Skeletal muscle cell (primary cell): ENCODE measurements at regions not wholly inside any gene's neighbourhood (a gene's known extent, or its start where the extent isn't known, plus 50 kb on each side); places are given as distances from the start of the nearest gene placed in this dataset.

Experiments
- DNase-seq: peaks from one replicate; pipeline ENCODE4 v3.0.0-alpha.2; 2010; ENCODE audit warnings: low read depth
- H3K4me3 ChIP-seq: 2 replicates; pipeline ENCODE4 v1.5.1; 2011; ENCODE audit warnings: low read depth, mild to moderate bottlenecking, control low read depth, low read length, moderate library complexity

GRCh38 chr3:197356275-197356674 lies 57.9 kb upstream of the DLG1 start:
- H3K4me3 ChIP-seq = no peak overlapping the region
- no peak for DNase-seq

- no peak overlapping the region for H3K4me3 ChIP-seq
- DNase-seq = no peak
Observed at GRCh38 chr3:197355713-197356112, 57.3 kb upstream of the DLG1 start.

GRCh38 chr3:197354568-197355001 lies 56.2 kb upstream of the DLG1 start:
- no peak for DNase-seq
- H3K4me3 ChIP-seq = peak overlapping the region; percentile 18

DNA sequence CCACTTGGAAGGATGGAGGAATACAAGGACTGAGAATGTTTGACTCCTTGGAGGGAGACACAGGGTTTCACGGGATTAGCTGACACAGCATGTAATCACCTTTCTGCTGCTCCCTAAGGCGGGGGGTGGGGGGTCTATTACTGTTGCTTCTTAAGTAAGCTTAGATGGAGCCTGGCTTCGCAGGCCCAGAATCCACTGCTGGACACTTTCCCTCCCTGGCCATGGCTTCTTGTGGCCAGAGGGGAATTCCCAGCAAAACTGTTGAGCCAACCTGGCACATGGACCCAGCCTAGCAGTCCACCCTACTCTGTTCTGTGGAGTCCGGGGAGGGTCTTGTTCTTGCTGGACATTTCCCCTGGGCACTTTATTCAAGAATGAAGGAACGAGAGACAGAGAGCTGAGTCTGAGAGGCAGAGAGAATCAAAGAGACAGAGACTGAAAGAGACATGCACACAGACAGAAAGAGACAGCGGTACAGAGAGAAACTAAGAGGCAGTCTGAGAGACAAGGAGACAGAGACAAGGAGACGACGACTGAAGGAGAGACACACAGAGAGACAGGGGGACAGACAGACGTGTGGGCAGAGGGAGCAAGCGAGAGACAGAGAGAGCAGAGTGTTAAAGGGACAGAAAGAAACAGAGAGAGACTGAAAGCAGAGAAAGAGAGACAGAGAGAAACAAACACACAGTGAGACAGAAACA lies 55.6 kb upstream of the DLG1 start:
- peak overlapping the region; percentile 18 for H3K4me3 ChIP-seq
- DNase-seq = no peak

DNA sequence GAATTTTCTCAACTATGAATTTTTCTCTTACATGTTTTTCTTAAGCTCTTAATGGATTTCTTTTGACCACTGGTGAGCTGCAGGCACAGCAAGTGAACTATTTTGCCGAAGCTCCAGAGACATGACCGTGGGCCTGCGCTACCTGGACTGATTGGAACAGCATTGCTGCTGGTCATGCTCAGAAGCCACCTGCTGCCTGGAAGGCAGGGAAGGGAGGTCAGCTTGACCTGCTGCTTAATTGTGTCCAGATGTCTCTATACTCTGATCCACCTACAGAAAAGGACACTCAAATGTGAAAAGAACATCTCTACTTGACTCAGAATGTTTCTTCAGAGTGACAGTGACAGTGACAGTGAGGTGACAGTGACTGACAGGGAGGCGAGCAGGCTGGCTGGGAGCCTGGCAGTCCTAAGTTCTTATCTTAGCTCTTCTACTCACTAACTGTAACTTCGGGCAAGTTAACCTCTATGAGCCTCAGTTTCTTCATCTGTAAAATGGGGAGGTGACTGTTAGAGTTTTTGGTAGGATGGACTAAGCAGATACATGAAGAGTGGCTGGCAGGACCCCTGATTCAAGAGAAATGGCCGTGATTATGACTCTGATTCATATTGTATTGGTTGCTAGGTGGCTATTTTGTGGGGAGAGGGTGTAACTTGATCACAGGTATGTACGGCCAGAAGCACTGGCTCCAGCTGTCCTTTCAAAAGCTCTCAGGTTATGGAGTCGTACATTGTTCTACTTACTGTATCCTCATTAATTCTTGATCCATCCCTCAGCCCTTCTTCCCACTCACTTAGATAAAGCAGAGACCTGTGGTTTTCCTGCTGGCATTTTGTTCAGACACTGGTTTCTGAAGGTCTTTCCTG lies 54.8 kb upstream of the DLG1 start:
- H3K4me3 ChIP-seq = no peak overlapping the region
- no peak for DNase-seq

GRCh38 chr3:197352382-197352781 lies 54.0 kb upstream of the DLG1 start:
- DNase-seq = no peak
- H3K4me3 ChIP-seq = no peak overlapping the region

DNA sequence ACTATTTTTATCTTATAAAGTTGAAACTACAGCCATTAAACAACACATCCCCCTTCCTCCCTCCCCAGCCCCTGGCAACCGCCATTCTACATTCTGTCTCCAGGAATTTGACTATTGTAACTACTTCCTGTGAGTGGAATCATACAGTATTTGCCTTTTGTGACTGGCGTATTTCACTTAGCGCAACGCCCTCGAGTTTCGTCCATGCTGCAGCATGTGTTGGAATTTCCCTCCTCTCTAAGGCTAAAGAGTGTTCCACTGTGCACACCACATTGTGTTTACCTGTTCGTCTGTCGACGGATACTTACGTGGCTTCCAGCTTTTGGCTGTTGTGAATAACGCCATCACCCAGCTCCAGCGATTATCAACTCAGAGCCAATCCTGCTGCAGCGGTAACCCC lies 52.0 kb upstream of the DLG1 start:
- no peak for DNase-seq
- H3K4me3 ChIP-seq = no peak overlapping the region

- no peak overlapping the region for H3K4me3 ChIP-seq
- no peak for DNase-seq
Observed at GRCh38 chr3:197349368-197349767, 51.0 kb upstream of the DLG1 start.
